ENCODE measurements at regions not wholly inside any gene's neighbourhood (a gene's known extent, or its start where the extent isn't known, plus 50 kb on each side); places are given as distances from the start of the nearest gene placed in this dataset.

DNA sequence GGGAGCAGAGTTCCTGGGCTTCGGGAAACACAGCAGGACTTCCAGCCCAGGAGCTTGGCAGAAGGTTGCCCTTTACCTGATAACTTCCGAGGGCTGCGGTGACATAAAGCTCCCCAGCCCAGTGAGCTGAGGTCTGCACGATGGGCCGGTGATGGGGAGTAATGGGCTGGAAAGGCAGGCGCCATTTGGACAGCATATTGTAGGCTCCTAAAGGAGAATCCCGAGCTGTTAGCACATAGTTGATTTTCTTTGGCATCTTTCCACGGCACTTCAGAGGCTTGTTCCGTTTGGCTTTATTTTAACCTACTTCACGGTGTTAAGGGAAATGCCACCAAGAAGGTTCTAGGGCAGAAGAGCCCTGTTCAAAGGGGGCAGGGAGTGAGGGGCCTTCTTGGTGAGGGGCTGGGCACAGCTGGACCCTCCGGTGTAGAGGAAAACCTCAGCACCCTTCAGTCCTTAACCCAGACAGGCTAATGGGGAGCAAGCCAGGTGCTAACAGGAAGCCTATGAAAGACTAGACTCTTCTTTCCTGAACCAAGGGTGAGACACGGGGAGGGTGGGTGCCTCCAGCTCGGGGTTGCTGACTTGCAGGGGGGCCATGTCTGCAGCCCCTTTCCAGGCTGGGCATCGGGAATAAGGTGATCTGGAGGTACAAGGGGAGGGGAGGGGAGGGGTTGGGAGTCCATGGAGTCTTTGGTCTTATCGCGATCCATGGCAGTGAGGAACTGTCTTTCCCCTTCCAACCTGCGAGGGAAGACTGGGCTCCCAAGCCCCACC lies 347.7 kb downstream of the GLRX3 start:
- TF ChIP-seq, protein P1, sequence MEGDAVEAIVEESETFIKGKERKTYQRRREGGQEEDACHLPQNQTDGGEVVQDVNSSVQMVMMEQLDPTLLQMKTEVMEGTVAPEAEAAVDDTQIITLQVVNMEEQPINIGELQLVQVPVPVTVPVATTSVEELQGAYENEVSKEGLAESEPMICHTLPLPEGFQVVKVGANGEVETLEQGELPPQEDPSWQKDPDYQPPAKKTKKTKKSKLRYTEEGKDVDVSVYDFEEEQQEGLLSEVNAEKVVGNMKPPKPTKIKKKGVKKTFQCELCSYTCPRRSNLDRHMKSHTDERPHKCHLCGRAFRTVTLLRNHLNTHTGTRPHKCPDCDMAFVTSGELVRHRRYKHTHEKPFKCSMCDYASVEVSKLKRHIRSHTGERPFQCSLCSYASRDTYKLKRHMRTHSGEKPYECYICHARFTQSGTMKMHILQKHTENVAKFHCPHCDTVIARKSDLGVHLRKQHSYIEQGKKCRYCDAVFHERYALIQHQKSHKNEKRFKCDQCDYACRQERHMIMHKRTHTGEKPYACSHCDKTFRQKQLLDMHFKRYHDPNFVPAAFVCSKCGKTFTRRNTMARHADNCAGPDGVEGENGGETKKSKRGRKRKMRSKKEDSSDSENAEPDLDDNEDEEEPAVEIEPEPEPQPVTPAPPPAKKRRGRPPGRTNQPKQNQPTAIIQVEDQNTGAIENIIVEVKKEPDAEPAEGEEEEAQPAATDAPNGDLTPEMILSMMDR (IDR thresholded peaks at IDR 0.05), result no peak
- no peak for TF ChIP-seq RFX5 (IDR thresholded peaks at IDR 0.05)
- no peak for TF ChIP-seq SREBF2 (IDR thresholded peaks at IDR 0.05)
- TF ChIP-seq KDM5A (IDR thresholded peaks at IDR 0.05), result no peak
- TF ChIP-seq POLR2A (IDR thresholded peaks at IDR 0.05; ENCODE audit: low read length), result no peak
- TF ChIP-seq, protein P2, sequence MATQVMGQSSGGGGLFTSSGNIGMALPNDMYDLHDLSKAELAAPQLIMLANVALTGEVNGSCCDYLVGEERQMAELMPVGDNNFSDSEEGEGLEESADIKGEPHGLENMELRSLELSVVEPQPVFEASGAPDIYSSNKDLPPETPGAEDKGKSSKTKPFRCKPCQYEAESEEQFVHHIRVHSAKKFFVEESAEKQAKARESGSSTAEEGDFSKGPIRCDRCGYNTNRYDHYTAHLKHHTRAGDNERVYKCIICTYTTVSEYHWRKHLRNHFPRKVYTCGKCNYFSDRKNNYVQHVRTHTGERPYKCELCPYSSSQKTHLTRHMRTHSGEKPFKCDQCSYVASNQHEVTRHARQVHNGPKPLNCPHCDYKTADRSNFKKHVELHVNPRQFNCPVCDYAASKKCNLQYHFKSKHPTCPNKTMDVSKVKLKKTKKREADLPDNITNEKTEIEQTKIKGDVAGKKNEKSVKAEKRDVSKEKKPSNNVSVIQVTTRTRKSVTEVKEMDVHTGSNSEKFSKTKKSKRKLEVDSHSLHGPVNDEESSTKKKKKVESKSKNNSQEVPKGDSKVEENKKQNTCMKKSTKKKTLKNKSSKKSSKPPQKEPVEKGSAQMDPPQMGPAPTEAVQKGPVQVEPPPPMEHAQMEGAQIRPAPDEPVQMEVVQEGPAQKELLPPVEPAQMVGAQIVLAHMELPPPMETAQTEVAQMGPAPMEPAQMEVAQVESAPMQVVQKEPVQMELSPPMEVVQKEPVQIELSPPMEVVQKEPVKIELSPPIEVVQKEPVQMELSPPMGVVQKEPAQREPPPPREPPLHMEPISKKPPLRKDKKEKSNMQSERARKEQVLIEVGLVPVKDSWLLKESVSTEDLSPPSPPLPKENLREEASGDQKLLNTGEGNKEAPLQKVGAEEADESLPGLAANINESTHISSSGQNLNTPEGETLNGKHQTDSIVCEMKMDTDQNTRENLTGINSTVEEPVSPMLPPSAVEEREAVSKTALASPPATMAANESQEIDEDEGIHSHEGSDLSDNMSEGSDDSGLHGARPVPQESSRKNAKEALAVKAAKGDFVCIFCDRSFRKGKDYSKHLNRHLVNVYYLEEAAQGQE (IDR thresholded peaks at IDR 0.05), result no peak
- TF ChIP-seq, protein P3, sequence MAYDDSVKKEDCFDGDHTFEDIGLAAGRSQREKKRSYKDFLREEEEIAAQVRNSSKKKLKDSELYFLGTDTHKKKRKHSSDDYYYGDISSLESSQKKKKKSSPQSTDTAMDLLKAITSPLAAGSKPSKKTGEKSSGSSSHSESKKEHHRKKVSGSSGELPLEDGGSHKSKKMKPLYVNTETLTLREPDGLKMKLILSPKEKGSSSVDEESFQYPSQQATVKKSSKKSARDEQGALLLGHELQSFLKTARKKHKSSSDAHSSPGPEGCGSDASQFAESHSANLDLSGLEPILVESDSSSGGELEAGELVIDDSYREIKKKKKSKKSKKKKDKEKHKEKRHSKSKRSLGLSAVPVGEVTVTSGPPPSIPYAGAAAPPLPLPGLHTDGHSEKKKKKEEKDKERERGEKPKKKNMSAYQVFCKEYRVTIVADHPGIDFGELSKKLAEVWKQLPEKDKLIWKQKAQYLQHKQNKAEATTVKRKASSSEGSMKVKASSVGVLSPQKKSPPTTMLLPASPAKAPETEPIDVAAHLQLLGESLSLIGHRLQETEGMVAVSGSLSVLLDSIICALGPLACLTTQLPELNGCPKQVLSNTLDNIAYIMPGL (CRISPR knock-in tag; IDR thresholded peaks at IDR 0.05; ENCODE audit: borderline replicate concordance), result no peak
- TF ChIP-seq BHLHE40 (IDR thresholded peaks at IDR 0.05; ENCODE audit: low read depth, low read length), result no peak

All from A549 (cell line).